HUES6 (cell line): ENCODE measurements at regions not wholly inside any gene's neighbourhood (a gene's known extent, or its start where the extent isn't known, plus 50 kb on each side); places are given as distances from the start of the nearest gene placed in this dataset.

Source experiments
- H3K27ac ChIP-seq: 2 replicates; pipeline ENCODE4 v1.7.0; 2013; ENCODE audit warnings: low read depth, mild to moderate bottlenecking, low read length, inconsistent platforms
- H3K27me3 ChIP-seq: 2 replicates; pipeline ENCODE4 v1.6.1; 2013; ENCODE audit warnings: low read length; ENCODE audit not compliant: control insufficient read depth, insufficient read depth
- H3K36me3 ChIP-seq: 2 replicates; pipeline ENCODE4 v1.6.1; 2013; ENCODE audit warnings: low read length; ENCODE audit not compliant: control insufficient read depth, insufficient read depth
- H3K4me1 ChIP-seq: 2 replicates; pipeline ENCODE4 v1.6.1; 2013; ENCODE audit warnings: low read length; ENCODE audit not compliant: control insufficient read depth, insufficient read depth
- H3K4me3 ChIP-seq: 2 replicates; pipeline ENCODE4 v1.5.1; 2013; ENCODE audit warnings: low read depth, low read length
- H3K9ac ChIP-seq: one replicate; pipeline ENCODE4 v1.6.1; 2013; ENCODE audit warnings: mild to moderate bottlenecking, low read length
- H3K9me3 ChIP-seq: 2 replicates; pipeline ENCODE4 v1.6.1; 2013; ENCODE audit warnings: low read depth, low read length; ENCODE audit not compliant: control insufficient read depth, insufficient read depth

GRCh38 chr18:41231681-41232080 lies 723.4 kb upstream of the PIK3C3 start:
- Histone ChIP-seq H3K36me3 (no peaks in the 10 kb centered on the region), H3K9ac (no peak overlapping the region), H3K27ac (no peak overlapping the region), H3K27me3 (no peaks in the 10 kb centered on the region), H3K9me3 (no peaks in the 10 kb centered on the region), H3K4me3 (no peak overlapping the region), H3K4me1 (no peaks in the 10 kb centered on the region)

GRCh38 chr18:41227993-41228392 lies 727.0 kb upstream of the PIK3C3 start:
- Histone ChIP-seq H3K27me3 (no peaks in the 10 kb centered on the region), H3K27ac (no peak overlapping the region), H3K9me3 (no peaks in the 10 kb centered on the region), H3K9ac (no peak overlapping the region), H3K4me1 (no peaks in the 10 kb centered on the region), H3K4me3 (no peak overlapping the region), H3K36me3 (no peaks in the 10 kb centered on the region)

- H3K27ac ChIP-seq = no peak overlapping the region
- H3K4me3 ChIP-seq = no peak overlapping the region
- no peaks in the 10 kb centered on the region for H3K4me1 ChIP-seq
- H3K9me3 ChIP-seq = no peaks in the 10 kb centered on the region
- no peak overlapping the region for H3K9ac ChIP-seq
- no peaks in the 10 kb centered on the region for H3K36me3 ChIP-seq
- H3K27me3 ChIP-seq = no peaks in the 10 kb centered on the region
Observed at GRCh38 chr18:41226911-41227310, 728.1 kb upstream of the PIK3C3 start.

GRCh38 chr18:41226186-41226585 lies 728.8 kb upstream of the PIK3C3 start:
- no peaks in the 10 kb centered on the region for H3K36me3 ChIP-seq
- no peak overlapping the region for H3K4me3 ChIP-seq
- no peaks in the 10 kb centered on the region for H3K27me3 ChIP-seq
- H3K9ac ChIP-seq = no peak overlapping the region
- no peak overlapping the region for H3K27ac ChIP-seq
- H3K4me1 ChIP-seq = no peaks in the 10 kb centered on the region
- no peaks in the 10 kb centered on the region for H3K9me3 ChIP-seq

GRCh38 chr18:41216341-41217003 lies 738.6 kb upstream of the PIK3C3 start:
- Histone ChIP-seq H3K27me3 (no peaks in the 10 kb centered on the region), H3K9ac (no peak overlapping the region), H3K27ac (no peak overlapping the region), H3K4me1 (no peaks in the 10 kb centered on the region), H3K4me3 (no peak overlapping the region), H3K9me3 (no peaks in the 10 kb centered on the region), H3K36me3 (no peaks in the 10 kb centered on the region)

- H3K4me3 ChIP-seq = no peak overlapping the region
- H3K27me3 ChIP-seq = no peaks in the 10 kb centered on the region
- H3K27ac ChIP-seq = no peak overlapping the region
- no peaks in the 10 kb centered on the region for H3K4me1 ChIP-seq
- H3K9ac ChIP-seq = no peak overlapping the region
- no peaks in the 10 kb centered on the region for H3K36me3 ChIP-seq
- no peaks in the 10 kb centered on the region for H3K9me3 ChIP-seq
Observed at GRCh38 chr18:41207706-41208105, 747.3 kb upstream of the PIK3C3 start.

- no peak overlapping the region for H3K27ac ChIP-seq
- H3K9ac ChIP-seq = no peak overlapping the region
- no peaks in the 10 kb centered on the region for H3K27me3 ChIP-seq
Observed at GRCh38 chr18:41206341-41206830, 748.6 kb upstream of the PIK3C3 start.

GRCh38 chr18:41199212-41199611 lies 755.8 kb upstream of the PIK3C3 start:
- Histone ChIP-seq H3K9me3 (peaks cover 5% of the 10 kb centered on the region; the same call in 1 of the 2 replicates), H3K4me1 (no peaks in the 10 kb centered on the region), H3K9ac (no peak overlapping the region), H3K27ac (no peak overlapping the region), H3K4me3 (no peak overlapping the region), H3K27me3 (no peaks in the 10 kb centered on the region), H3K36me3 (no peaks in the 10 kb centered on the region)

More at GRCh38 chr18:41206341-41206830, 748.6 kb upstream of the PIK3C3 start:
- H3K36me3 ChIP-seq = no peaks in the 10 kb centered on the region
- H3K9me3 ChIP-seq = no peaks in the 10 kb centered on the region
- no peaks in the 10 kb centered on the region for H3K4me1 ChIP-seq
- H3K4me3 ChIP-seq = no peak overlapping the region

- Histone ChIP-seq H3K4me3 (no peak overlapping the region), H3K4me1 (no peaks in the 10 kb centered on the region), H3K9ac (no peak overlapping the region), H3K36me3 (no peaks in the 10 kb centered on the region), H3K27me3 (no peaks in the 10 kb centered on the region), H3K27ac (no peak overlapping the region), H3K9me3 (peaks cover 5% of the 10 kb centered on the region; the same call in 1 of the 2 replicates)
Observed at GRCh38 chr18:41197967-41198366, 757.1 kb upstream of the PIK3C3 start.

GRCh38 chr18:41170346-41170745 lies 784.7 kb upstream of the PIK3C3 start:
- H3K9ac ChIP-seq = no peak overlapping the region
- no peak overlapping the region for H3K27ac ChIP-seq

GRCh38 chr18:41165625-41166024 lies 789.4 kb upstream of the PIK3C3 start:
- H3K27me3 ChIP-seq = no peaks in the 10 kb centered on the region
- H3K9ac ChIP-seq = no peak overlapping the region
- H3K4me1 ChIP-seq = no peaks in the 10 kb centered on the region
- no peaks in the 10 kb centered on the region for H3K36me3 ChIP-seq
- H3K9me3 ChIP-seq = no peaks in the 10 kb centered on the region
- H3K4me3 ChIP-seq = no peak overlapping the region
- no peak overlapping the region for H3K27ac ChIP-seq

More at GRCh38 chr18:41170346-41170745, 784.7 kb upstream of the PIK3C3 start:
- Histone ChIP-seq H3K4me3 (no peak overlapping the region), H3K9me3 (no peaks in the 10 kb centered on the region), H3K27me3 (no peaks in the 10 kb centered on the region), H3K36me3 (no peaks in the 10 kb centered on the region), H3K4me1 (no peaks in the 10 kb centered on the region)
